HCT116 (cell line): ENCODE measurements at regions not wholly inside any gene's neighbourhood (a gene's known extent, or its start where the extent isn't known, plus 50 kb on each side); places are given as distances from the start of the nearest gene placed in this dataset.

Experiments
- ATAC-seq: fragments of 200-7000 bp; cut with Tn5 transposase; 2 replicates; pipeline ENCODE4 v1.9.1; 2020; ENCODE audit warnings: mild to moderate bottlenecking, moderate library complexity
- BruUV-seq: library from RNA; stranded (reverse); fragments of 400-500 nt; replicated peaks from 2 replicates; lab custom pipeline; 2021; lab: Mats Ljungman, UMichigan
- CTCF ChIA-PET: fragments of 300-600 bp; sonication (Branson Sonifier 250); formaldehyde crosslinking; loops from one replicate; lab custom pipeline; 2021; ENCODE audit warnings: antibody characterized with exemption; lab: Charles Lee
- POLR2A ChIA-PET: fragments of 300-600, 350-600 bp; sonication (Branson Sonifier 250); formaldehyde crosslinking; loops from one replicate; lab custom pipeline; 2021; ENCODE audit warnings: antibody characterized with exemption; lab: Charles Lee
- RAD21 ChIA-PET, 2 experiments: fragments of 300-600 bp; sonication (Branson Sonifier 250); formaldehyde crosslinking; loops; one replicate each; lab custom pipeline; 2023; ENCODE audit warnings: low total read pairs in 2 of 2; ENCODE audit not compliant: uncharacterized antibody in 2 of 2, unreplicated experiment in 2 of 2, low non-redundant PET in 1 of 2; lab: Charles Lee
- DNase-seq: peaks from one replicate; pipeline ENCODE4 v3.0.0-alpha.2; 2010; ENCODE audit warnings: low read depth, low spot score
- H2AFZ ChIP-seq: fragments of 200-600 bp; shearing (Covaris generic), sonication (generic); 2 replicates; pipeline ENCODE4 v1.6.1; 2017; ENCODE audit warnings: low read depth, mixed run types, mixed read lengths, antibody characterized with exemption, low read length; ENCODE audit not compliant: poor library complexity, severe bottlenecking
- H3K27ac ChIP-seq: 2 replicates; pipeline ENCODE4 v1.5.1; 2012; ENCODE audit warnings: low read depth, low read length
- H3K27me3 ChIP-seq: fragments of 200-600 bp; sonication (generic); 2 replicates; pipeline ENCODE4 v1.6.1; 2016; ENCODE audit warnings: mixed run types, low read length, mixed read lengths; ENCODE audit not compliant: insufficient read depth
- H3K36me3 ChIP-seq, 2 experiments: fragments of 200-500 bp in 1 of 2; fragments of 200-600 bp in 1 of 2; sonication (Bioruptor generic) in 1 of 2; sonication (generic) in 1 of 2; 2 replicates each; pipeline versions ENCODE4 v1.5.1 to v1.6.1; 2014 to 2016; ENCODE audit warnings: low read length in 2 of 2, inconsistent platforms in 1 of 2, mixed read lengths in 1 of 2, mixed run types in 1 of 2; ENCODE audit not compliant: insufficient read depth in 2 of 2, control insufficient read depth in 1 of 2
- H3K4me1 ChIP-seq, 2 experiments: fragments of 200-600 bp in 1 of 2; sonication (generic) in 1 of 2; 2 replicates each; pipeline versions ENCODE4 v1.5.1 to v1.6.1; 2012 to 2017; ENCODE audit warnings: low read length in 2 of 2, inconsistent platforms in 1 of 2, mild to moderate bottlenecking in 1 of 2, mixed read lengths in 1 of 2, mixed run types in 1 of 2, moderate library complexity in 1 of 2; ENCODE audit not compliant: insufficient read depth in 2 of 2, control insufficient read depth in 1 of 2
- H3K4me2 ChIP-seq: fragments of 200-600 bp; sonication (generic); 2 replicates; pipeline ENCODE4 v1.6.1; 2017; ENCODE audit warnings: mixed run types, low read length, mixed read lengths
- H3K4me3 ChIP-seq, 2 experiments: fragments of 200-600 bp in 1 of 2; sonication (generic) in 1 of 2; replicated peaks in 1 of 2; 2 replicates each; pipeline ENCODE4 v1.5.1; 2011 to 2016; ENCODE audit warnings: low read length in 2 of 2, control low read depth in 1 of 2, low read depth in 1 of 2, mild to moderate bottlenecking in 1 of 2, mixed read lengths in 1 of 2, mixed run types in 1 of 2
- H3K79me2 ChIP-seq: fragments of 200-600 bp; sonication (generic); 2 replicates; pipeline ENCODE4 v1.6.1; 2017; ENCODE audit warnings: mild to moderate bottlenecking, mixed run types, low read length, moderate library complexity, mixed read lengths; ENCODE audit not compliant: insufficient read depth
- H3K9ac ChIP-seq: fragments of 200-600 bp; sonication (generic); 2 replicates; pipeline ENCODE4 v1.6.1; 2016; ENCODE audit warnings: low read length, mixed read lengths
- H3K9me2 ChIP-seq: fragments of 200-600 bp; sonication (generic), shearing (Covaris generic); 2 replicates; pipeline ENCODE4 v1.6.1; 2017; ENCODE audit warnings: mixed run types, mild to moderate bottlenecking, moderate library complexity; ENCODE audit not compliant: insufficient read depth
- H3K9me3 ChIP-seq, 2 experiments: fragments of 200-500 bp in 1 of 2; fragments of 200-600 bp in 1 of 2; sonication (Bioruptor generic) in 1 of 2; sonication (generic) in 1 of 2; 2 replicates each; pipeline ENCODE4 v1.6.1; 2014 to 2017; ENCODE audit warnings: low read length in 2 of 2, mixed read lengths in 2 of 2, inconsistent platforms in 1 of 2, low read depth in 1 of 2, mild to moderate bottlenecking in 1 of 2, mixed run types in 1 of 2, moderate library complexity in 1 of 2; ENCODE audit not compliant: control insufficient read depth in 1 of 2, insufficient read depth in 1 of 2
- H4K20me1 ChIP-seq: fragments of 200-600 bp; sonication (generic), shearing (Covaris generic); 2 replicates; pipeline ENCODE4 v1.6.1; 2017; ENCODE audit warnings: mixed run types, mild to moderate bottlenecking, moderate library complexity; ENCODE audit not compliant: insufficient read depth
- CBX3 ChIP-seq: IDR thresholded peaks from 2 replicates; pipeline ENCODE4 v1.6.1; 2012; ENCODE audit warnings: low read depth
- CEBPB ChIP-seq: IDR thresholded peaks from 2 replicates; pipeline ENCODE4 v1.6.1; 2012; ENCODE audit warnings: low read depth
- EGR1 ChIP-seq: IDR thresholded peaks from 2 replicates; pipeline ENCODE4 v1.6.1; 2012; ENCODE audit warnings: low read depth
- ELF1 ChIP-seq: IDR thresholded peaks from 2 replicates; pipeline ENCODE4 v1.6.1; 2012; ENCODE audit warnings: low read depth, borderline replicate concordance
- EZH2 ChIP-seq: fragments of 200-600 bp; sonication (generic); IDR thresholded peaks from 2 replicates; pipeline ENCODE4 v1.6.1; 2017; ENCODE audit warnings: antibody characterized with exemption, mixed run types
- EZH2phosphoT487 ChIP-seq: fragments of 200-600 bp; IDR thresholded peaks from 2 replicates; pipeline ENCODE4 v1.6.1; 2018; ENCODE audit warnings: antibody characterized with exemption, borderline replicate concordance
- FOSL1 ChIP-seq: IDR thresholded peaks from 2 replicates; pipeline ENCODE4 v1.6.1; 2012; ENCODE audit warnings: low read depth
- JUND ChIP-seq: IDR thresholded peaks from 2 replicates; pipeline ENCODE4 v1.6.1; 2012
- POLR2A ChIP-seq: IDR thresholded peaks from 2 replicates; pipeline ENCODE4 v1.7.0; 2011; ENCODE audit warnings: borderline replicate concordance; ENCODE audit not compliant: insufficient read depth, insufficient read length; ENCODE audit errors: extremely low read depth
- POLR2AphosphoS5 ChIP-seq: IDR thresholded peaks from 2 replicates; pipeline ENCODE4 v1.6.1; 2011; ENCODE audit warnings: mild to moderate bottlenecking, low read depth, low read length, moderate library complexity
- RAD21 ChIP-seq: IDR thresholded peaks from 2 replicates; pipeline ENCODE4 v1.6.1; 2012; ENCODE audit warnings: low read depth, mild to moderate bottlenecking
- SP1 ChIP-seq: IDR thresholded peaks from 2 replicates; pipeline ENCODE4 v1.6.1; 2012; ENCODE audit warnings: low read depth
- TCF7L2 ChIP-seq: IDR thresholded peaks from 2 replicates; pipeline ENCODE4 v1.7.0; 2011; ENCODE audit warnings: borderline replicate concordance, inconsistent platforms; ENCODE audit not compliant: insufficient read depth, insufficient read length; ENCODE audit errors: extremely low read depth
- YY1 ChIP-seq: IDR thresholded peaks from 2 replicates; pipeline ENCODE4 v1.6.1; 2011; ENCODE audit warnings: low read length, low read depth, moderate library complexity, mild to moderate bottlenecking; ENCODE audit not compliant: insufficient replicate concordance; ENCODE audit errors: extremely low read depth
- ZFX ChIP-seq: fragments of 450-650 bp; IDR thresholded peaks from 2 replicates; pipeline ENCODE4 v1.6.1; 2017
- intact Hi-C: fragments of 100-400 bp; cut with micrococcal nuclease; formaldehyde crosslinking; loops from 2 replicates; pipeline ENCODE4 v1.10.0; 2022
- TF ChIP-seq, protein P1 (sequence below): IDR thresholded peaks from 2 replicates; pipeline ENCODE4 v1.6.1; 2012; ENCODE audit warnings: low read depth
- TF ChIP-seq, protein P2 (sequence below): IDR thresholded peaks from 2 replicates; pipeline ENCODE4 v1.6.1; 2011; ENCODE audit warnings: mild to moderate bottlenecking, low read length, moderate library complexity; ENCODE audit not compliant: insufficient replicate concordance; ENCODE audit errors: extremely low read depth
- TF ChIP-seq, protein P3 (sequence below): IDR thresholded peaks from 2 replicates; pipeline ENCODE4 v1.6.1; 2012

DNA sequence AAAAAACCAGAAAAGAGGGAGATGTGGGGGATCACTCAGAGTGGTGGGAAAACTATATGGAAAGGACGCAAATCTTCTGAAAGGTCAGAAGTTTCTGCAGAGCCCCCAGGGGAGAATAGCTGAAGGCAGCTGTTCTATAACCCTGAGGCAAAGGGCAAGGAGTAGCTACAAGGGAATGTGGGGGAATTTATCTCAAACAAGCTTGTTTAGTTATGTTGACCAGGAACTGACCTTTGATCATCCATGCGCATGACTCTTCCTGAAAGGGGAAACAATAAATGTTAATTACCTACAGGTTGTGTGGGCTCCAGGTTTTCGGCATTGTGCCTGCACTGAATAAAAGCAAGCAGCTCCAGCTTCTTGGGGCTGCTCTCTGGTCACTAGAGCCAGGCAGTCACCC lies 968.5 kb downstream of the AACS start (continued):
- TF ChIP-seq, protein P1, sequence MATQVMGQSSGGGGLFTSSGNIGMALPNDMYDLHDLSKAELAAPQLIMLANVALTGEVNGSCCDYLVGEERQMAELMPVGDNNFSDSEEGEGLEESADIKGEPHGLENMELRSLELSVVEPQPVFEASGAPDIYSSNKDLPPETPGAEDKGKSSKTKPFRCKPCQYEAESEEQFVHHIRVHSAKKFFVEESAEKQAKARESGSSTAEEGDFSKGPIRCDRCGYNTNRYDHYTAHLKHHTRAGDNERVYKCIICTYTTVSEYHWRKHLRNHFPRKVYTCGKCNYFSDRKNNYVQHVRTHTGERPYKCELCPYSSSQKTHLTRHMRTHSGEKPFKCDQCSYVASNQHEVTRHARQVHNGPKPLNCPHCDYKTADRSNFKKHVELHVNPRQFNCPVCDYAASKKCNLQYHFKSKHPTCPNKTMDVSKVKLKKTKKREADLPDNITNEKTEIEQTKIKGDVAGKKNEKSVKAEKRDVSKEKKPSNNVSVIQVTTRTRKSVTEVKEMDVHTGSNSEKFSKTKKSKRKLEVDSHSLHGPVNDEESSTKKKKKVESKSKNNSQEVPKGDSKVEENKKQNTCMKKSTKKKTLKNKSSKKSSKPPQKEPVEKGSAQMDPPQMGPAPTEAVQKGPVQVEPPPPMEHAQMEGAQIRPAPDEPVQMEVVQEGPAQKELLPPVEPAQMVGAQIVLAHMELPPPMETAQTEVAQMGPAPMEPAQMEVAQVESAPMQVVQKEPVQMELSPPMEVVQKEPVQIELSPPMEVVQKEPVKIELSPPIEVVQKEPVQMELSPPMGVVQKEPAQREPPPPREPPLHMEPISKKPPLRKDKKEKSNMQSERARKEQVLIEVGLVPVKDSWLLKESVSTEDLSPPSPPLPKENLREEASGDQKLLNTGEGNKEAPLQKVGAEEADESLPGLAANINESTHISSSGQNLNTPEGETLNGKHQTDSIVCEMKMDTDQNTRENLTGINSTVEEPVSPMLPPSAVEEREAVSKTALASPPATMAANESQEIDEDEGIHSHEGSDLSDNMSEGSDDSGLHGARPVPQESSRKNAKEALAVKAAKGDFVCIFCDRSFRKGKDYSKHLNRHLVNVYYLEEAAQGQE: no peak
- TF ChIP-seq ELF1 (no peak), RAD21 (no peak), ZFX (no peak)

DNA sequence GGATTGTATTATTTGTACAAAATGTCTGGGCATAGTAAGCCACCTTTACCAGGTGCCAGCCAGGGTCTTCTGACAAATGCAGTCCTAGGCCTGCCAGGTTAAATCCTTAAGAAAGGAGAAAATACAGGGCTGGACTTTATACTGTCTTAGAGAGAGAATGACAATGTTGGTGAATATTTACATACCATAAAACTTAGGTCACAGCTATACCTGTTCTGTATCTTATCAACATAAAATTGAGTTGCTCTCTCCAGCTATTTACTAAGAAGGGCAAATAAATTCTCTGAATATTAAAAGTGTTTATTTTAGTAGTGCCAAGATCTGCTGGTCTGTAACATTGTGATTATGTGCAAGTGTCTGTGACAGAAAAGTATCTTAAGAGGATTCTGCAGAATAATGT lies 971.1 kb downstream of the AACS start:
- ATAC-seq (no peak), DNase-seq (no peak)
- H2AFZ ChIP-seq: no peak overlapping the region
- no peaks in the 10 kb centered on the region for H3K36me3 ChIP-seq
- no TSS peak for BruUV-seq
- H3K9ac ChIP-seq: no peak overlapping the region
- intact Hi-C loops: no loop called here
- H3K27ac ChIP-seq: no peak overlapping the region
- no peaks in the 10 kb centered on the region for H3K79me2 ChIP-seq
- no peak overlapping the region for H3K4me2 ChIP-seq
- H3K27me3 ChIP-seq: no peaks in the 10 kb centered on the region
- POLR2A ChIA-PET: no interaction called here
- RAD21 ChIA-PET: no interaction called here
- no peaks in the 10 kb centered on the region for H3K4me1 ChIP-seq
- TF ChIP-seq YY1: no peak
- TF ChIP-seq, protein P1: no peak
- no peak for TF ChIP-seq ELF1
- no peak for TF ChIP-seq EGR1
- TF ChIP-seq, protein P2, sequence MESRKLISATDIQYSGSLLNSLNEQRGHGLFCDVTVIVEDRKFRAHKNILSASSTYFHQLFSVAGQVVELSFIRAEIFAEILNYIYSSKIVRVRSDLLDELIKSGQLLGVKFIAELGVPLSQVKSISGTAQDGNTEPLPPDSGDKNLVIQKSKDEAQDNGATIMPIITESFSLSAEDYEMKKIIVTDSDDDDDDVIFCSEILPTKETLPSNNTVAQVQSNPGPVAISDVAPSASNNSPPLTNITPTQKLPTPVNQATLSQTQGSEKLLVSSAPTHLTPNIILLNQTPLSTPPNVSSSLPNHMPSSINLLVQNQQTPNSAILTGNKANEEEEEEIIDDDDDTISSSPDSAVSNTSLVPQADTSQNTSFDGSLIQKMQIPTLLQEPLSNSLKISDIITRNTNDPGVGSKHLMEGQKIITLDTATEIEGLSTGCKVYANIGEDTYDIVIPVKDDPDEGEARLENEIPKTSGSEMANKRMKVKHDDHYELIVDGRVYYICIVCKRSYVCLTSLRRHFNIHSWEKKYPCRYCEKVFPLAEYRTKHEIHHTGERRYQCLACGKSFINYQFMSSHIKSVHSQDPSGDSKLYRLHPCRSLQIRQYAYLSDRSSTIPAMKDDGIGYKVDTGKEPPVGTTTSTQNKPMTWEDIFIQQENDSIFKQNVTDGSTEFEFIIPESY: no peak
- TF ChIP-seq POLR2AphosphoS5: no peak
- no peak for TF ChIP-seq JUND
- TF ChIP-seq ZFX: no peak
- no peak for TF ChIP-seq CBX3
- TF ChIP-seq, protein P3, sequence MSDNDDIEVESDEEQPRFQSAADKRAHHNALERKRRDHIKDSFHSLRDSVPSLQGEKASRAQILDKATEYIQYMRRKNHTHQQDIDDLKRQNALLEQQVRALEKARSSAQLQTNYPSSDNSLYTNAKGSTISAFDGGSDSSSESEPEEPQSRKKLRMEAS: no peak
- TF ChIP-seq CEBPB: no peak
- no peak for TF ChIP-seq SP1
- no peak for TF ChIP-seq FOSL1
- TF ChIP-seq EZH2phosphoT487: no peak
- TF ChIP-seq POLR2A: no peak
- TF ChIP-seq TCF7L2: no peak
- TF ChIP-seq EZH2: no peak
- H4K20me1 ChIP-seq: no peaks in the 10 kb centered on the region
- H3K4me3 ChIP-seq: no peak overlapping the region
- CTCF ChIA-PET: no interaction called here
- no peaks in the 10 kb centered on the region for H3K9me2 ChIP-seq
- H3K9me3 ChIP-seq: no peaks in the 10 kb centered on the region; a peak in 2 of 4 replicates
